HCT116 (cell line): ENCODE measurements at regions not wholly inside any gene's neighbourhood (a gene's known extent, or its start where the extent isn't known, plus 50 kb on each side); places are given as distances from the start of the nearest gene placed in this dataset.

Experiments
- EGR1 ChIP-seq: IDR thresholded peaks from 2 replicates; pipeline ENCODE4 v1.6.1; 2012; ENCODE audit warnings: low read depth
- EZH2 ChIP-seq: fragments of 200-600 bp; sonication (generic); IDR thresholded peaks from 2 replicates; pipeline ENCODE4 v1.6.1; 2017; ENCODE audit warnings: antibody characterized with exemption, mixed run types
- POLR2A ChIP-seq: IDR thresholded peaks from 2 replicates; pipeline ENCODE4 v1.7.0; 2011; ENCODE audit warnings: borderline replicate concordance; ENCODE audit not compliant: insufficient read depth, insufficient read length; ENCODE audit errors: extremely low read depth
- ZBTB33 ChIP-seq: IDR thresholded peaks from 2 replicates; pipeline ENCODE4 v1.6.1; 2011; ENCODE audit warnings: mild to moderate bottlenecking, low read length, moderate library complexity; ENCODE audit not compliant: insufficient replicate concordance; ENCODE audit errors: extremely low read depth
- ZFX ChIP-seq: fragments of 450-650 bp; IDR thresholded peaks from 2 replicates; pipeline ENCODE4 v1.6.1; 2017
- TF ChIP-seq, protein P1 (sequence below), 3 experiments: fragments of 200-600 bp in 1 of 3; sonication (generic) in 1 of 3; IDR thresholded peaks in 2 of 3; conservative IDR thresholded peaks in 1 of 3; 2 replicates each; pipeline ENCODE4 v1.5.1; 2012 to 2017; ENCODE audit warnings: low read depth in 2 of 3, low read length in 2 of 3, antibody characterized with exemption in 1 of 3, borderline replicate concordance in 1 of 3, control low read depth in 1 of 3, mild to moderate bottlenecking in 1 of 3, mixed read lengths in 1 of 3, mixed run types in 1 of 3, moderate library complexity in 1 of 3; ENCODE audit not compliant: insufficient read depth in 1 of 3
- TF ChIP-seq, protein P2 (sequence below): IDR thresholded peaks from 2 replicates; pipeline ENCODE4 v1.6.1; 2012

GRCh38 chr14:35193161-35193560 lies 70.8 kb downstream of the PRORP start:
- TF ChIP-seq, protein P1, sequence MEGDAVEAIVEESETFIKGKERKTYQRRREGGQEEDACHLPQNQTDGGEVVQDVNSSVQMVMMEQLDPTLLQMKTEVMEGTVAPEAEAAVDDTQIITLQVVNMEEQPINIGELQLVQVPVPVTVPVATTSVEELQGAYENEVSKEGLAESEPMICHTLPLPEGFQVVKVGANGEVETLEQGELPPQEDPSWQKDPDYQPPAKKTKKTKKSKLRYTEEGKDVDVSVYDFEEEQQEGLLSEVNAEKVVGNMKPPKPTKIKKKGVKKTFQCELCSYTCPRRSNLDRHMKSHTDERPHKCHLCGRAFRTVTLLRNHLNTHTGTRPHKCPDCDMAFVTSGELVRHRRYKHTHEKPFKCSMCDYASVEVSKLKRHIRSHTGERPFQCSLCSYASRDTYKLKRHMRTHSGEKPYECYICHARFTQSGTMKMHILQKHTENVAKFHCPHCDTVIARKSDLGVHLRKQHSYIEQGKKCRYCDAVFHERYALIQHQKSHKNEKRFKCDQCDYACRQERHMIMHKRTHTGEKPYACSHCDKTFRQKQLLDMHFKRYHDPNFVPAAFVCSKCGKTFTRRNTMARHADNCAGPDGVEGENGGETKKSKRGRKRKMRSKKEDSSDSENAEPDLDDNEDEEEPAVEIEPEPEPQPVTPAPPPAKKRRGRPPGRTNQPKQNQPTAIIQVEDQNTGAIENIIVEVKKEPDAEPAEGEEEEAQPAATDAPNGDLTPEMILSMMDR (IDR thresholded peaks at IDR 0.05 in 2 of 3, conservative IDR thresholded peaks at IDR 0.05 in 1 of 3; ENCODE audit: borderline replicate concordance in 1 of 3, insufficient read depth in 1 of 3, low read depth in 2 of 3, low read length in 2 of 3) = no peak
- no peak for TF ChIP-seq EZH2
- TF ChIP-seq, protein P2, sequence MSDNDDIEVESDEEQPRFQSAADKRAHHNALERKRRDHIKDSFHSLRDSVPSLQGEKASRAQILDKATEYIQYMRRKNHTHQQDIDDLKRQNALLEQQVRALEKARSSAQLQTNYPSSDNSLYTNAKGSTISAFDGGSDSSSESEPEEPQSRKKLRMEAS = no peak
- TF ChIP-seq ZBTB33 = no peak
- TF ChIP-seq ZFX = no peak
- TF ChIP-seq POLR2A = no peak
- TF ChIP-seq EGR1 = no peak
